GM23338 (cell line): ENCODE measurements at regions not wholly inside any gene's neighbourhood (a gene's known extent, or its start where the extent isn't known, plus 50 kb on each side); places are given as distances from the start of the nearest gene placed in this dataset.

ENCODE experiments used
- ATAC-seq: fragments of 200-7000 bp; cut with Tn5 transposase; 3 replicates; pipeline ENCODE4 v1.9.1; 2020
- DNase-seq: peaks from one replicate; pipeline ENCODE4 v3.0.0-alpha.2; 2015; ENCODE audit warnings: low spot score
- H2AFZ ChIP-seq: fragments of 200-600 bp; sonication (generic); 2 replicates; pipeline ENCODE4 v1.8.0; 2016; ENCODE audit warnings: antibody characterized with exemption, mild to moderate bottlenecking, moderate library complexity
- H3F3A ChIP-seq: fragments of 200-600 bp; sonication (generic); replicated peaks from 2 replicates; pipeline ENCODE4 v1.8.0; 2017; ENCODE audit warnings: antibody characterized with exemption, mixed run types, low read depth
- H3K27ac ChIP-seq: fragments of 200-600 bp; sonication (generic); 2 replicates; pipeline ENCODE4 v1.6.1; 2016; ENCODE audit warnings: low read depth
- H3K27me3 ChIP-seq: fragments of 200-600 bp; sonication (generic); 2 replicates; pipeline ENCODE4 v1.8.0; 2016; ENCODE audit warnings: mild to moderate bottlenecking, mixed run types, moderate library complexity; ENCODE audit not compliant: insufficient read depth
- H3K36me3 ChIP-seq: fragments of 200-600 bp; sonication (generic); 2 replicates; pipeline ENCODE4 v1.8.0; 2016; ENCODE audit warnings: mild to moderate bottlenecking; ENCODE audit not compliant: insufficient read depth
- H3K4me1 ChIP-seq: fragments of 200-600 bp; sonication (generic); 2 replicates; pipeline ENCODE4 v1.8.0; 2016; ENCODE audit warnings: mild to moderate bottlenecking, moderate library complexity; ENCODE audit not compliant: insufficient read depth
- H3K4me2 ChIP-seq: fragments of 200-600 bp; sonication (generic); 2 replicates; pipeline ENCODE4 v1.7.1; 2017; ENCODE audit warnings: mixed run types
- H3K4me3 ChIP-seq: fragments of 200-600 bp; sonication (generic); 2 replicates; pipeline ENCODE4 v1.6.1; 2016; ENCODE audit warnings: mixed run types
- H3K79me2 ChIP-seq: fragments of 200-600 bp; sonication (generic); replicated peaks from 2 replicates; pipeline ENCODE4 v1.8.0; 2017; ENCODE audit warnings: mild to moderate bottlenecking; ENCODE audit not compliant: insufficient read depth
- H3K9me2 ChIP-seq: fragments of 200-600 bp; sonication (generic); 2 replicates; pipeline ENCODE4 v1.8.0; 2017; ENCODE audit not compliant: insufficient read depth
- H4K20me1 ChIP-seq: fragments of 200-600 bp; sonication (generic); replicated peaks from 2 replicates; pipeline ENCODE4 v1.8.0; 2017; ENCODE audit warnings: mild to moderate bottlenecking; ENCODE audit not compliant: insufficient read depth
- H3K27ac Mint-ChIP-seq: 2 replicates; pipeline ENCODE4 v1.8.0; 2020; ENCODE audit warnings: inconsistent platforms, mild to moderate bottlenecking, moderate library complexity, mixed read lengths
- H3K27me3 Mint-ChIP-seq: 3 replicates; pipeline ENCODE4 v1.8.0; 2022; ENCODE audit warnings: low read depth, mild to moderate bottlenecking, moderate library complexity, mixed read lengths, inconsistent platforms; ENCODE audit not compliant: insufficient read depth, poor library complexity
- H3K36me3 Mint-ChIP-seq: 3 replicates; pipeline ENCODE4 v1.8.0; 2021; ENCODE audit warnings: low read depth, mild to moderate bottlenecking, inconsistent platforms, moderate library complexity, mixed read lengths
- H3K4me1 Mint-ChIP-seq: 3 replicates; pipeline ENCODE4 v1.8.0; 2020; ENCODE audit warnings: mild to moderate bottlenecking, inconsistent platforms, mixed read lengths
- H3K4me3 Mint-ChIP-seq: 3 replicates; pipeline ENCODE4 v1.8.0; 2021; ENCODE audit warnings: moderate library complexity, mild to moderate bottlenecking, inconsistent platforms, mixed read lengths
- H3K9me3 Mint-ChIP-seq: 3 replicates; pipeline ENCODE4 v1.8.0; 2020; ENCODE audit warnings: moderate library complexity, mild to moderate bottlenecking, inconsistent platforms, mixed read lengths
- EZH2 ChIP-seq: fragments of 200-600 bp; sonication (generic); IDR thresholded peaks from one replicate; pipeline ENCODE4 v1.8.0; 2017; ENCODE audit warnings: antibody characterized with exemption, mild to moderate bottlenecking, low read depth; ENCODE audit not compliant: unreplicated experiment
- ZNF331 ChIP-seq: fragments of 250-450 bp; sonication (Bioruptor Pico); IDR thresholded peaks from 2 replicates; pipeline ENCODE4 v1.5.0; 2020; ENCODE audit warnings: low read depth, mild to moderate bottlenecking, moderate library complexity
- TF ChIP-seq, protein P1 (sequence below): IDR thresholded peaks from 2 replicates; pipeline ENCODE4 v1.6.1; 2016; ENCODE audit warnings: antibody characterized with exemption
- TF ChIP-seq, protein P2 (sequence below): IDR thresholded peaks from one replicate; pipeline ENCODE4 v1.6.1; 2018; ENCODE audit warnings: antibody characterized with exemption; ENCODE audit not compliant: unreplicated experiment
- TF ChIP-seq, protein P3 (sequence below), 2 experiments: fragments of 200-600 bp in 1 of 2; sonication (generic) in 1 of 2; conservative IDR thresholded peaks; 2 replicates each; pipeline versions ENCODE4 v1.5.1 to v1.6.1; 2016 to 2017; ENCODE audit warnings: antibody characterized with exemption in 2 of 2, low read depth in 2 of 2, mild to moderate bottlenecking in 2 of 2, moderate library complexity in 1 of 2

DNA sequence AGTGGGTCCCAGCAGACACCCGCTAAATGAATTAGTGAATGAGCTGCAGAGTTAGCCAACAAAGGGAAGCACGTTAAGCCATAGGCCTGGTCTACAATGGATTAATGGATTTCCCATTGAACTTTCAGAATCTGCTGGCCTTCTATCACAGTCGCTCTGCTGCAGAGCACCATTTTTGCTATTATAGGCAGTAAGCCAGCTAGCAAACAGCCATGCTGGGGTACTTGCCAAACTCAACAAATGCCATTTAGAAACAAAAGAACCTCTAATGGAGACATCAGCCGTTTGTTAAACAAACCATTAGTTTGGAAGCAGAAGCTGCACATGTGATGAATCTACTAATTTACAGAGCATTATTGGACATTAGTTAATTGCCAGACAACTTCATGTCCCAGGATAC, 181.1 kb upstream of the STXBP6 start:
- Histone ChIP-seq H2AFZ (no peak overlapping the region), H4K20me1 (no peaks in the 10 kb centered on the region), H3K9me2 (no peaks in the 10 kb centered on the region), H3K36me3 (peaks cover 3% of the 10 kb centered on the region), H3F3A (no peaks in the 10 kb centered on the region), H3K27ac (no peak overlapping the region), H3K4me2 (no peak overlapping the region), H3K4me1 (no peaks in the 10 kb centered on the region), H3K4me3 (no peak overlapping the region), H3K79me2 (no peaks in the 10 kb centered on the region), H3K27me3 (no peaks in the 10 kb centered on the region)
- no peak for ATAC-seq
- Mint-ChIP-seq H3K36me3 (peaks cover 14% of the 10 kb centered on the region; the same call in 1 of the 3 replicates), H3K4me3 (no peak overlapping the region), H3K4me1 (no peaks in the 10 kb centered on the region; the same call in 2 of the 3 replicates), H3K9me3 (peaks cover 12% of the 10 kb centered on the region), H3K27ac (no peak overlapping the region), H3K27me3 (no peaks in the 10 kb centered on the region)
- TF ChIP-seq, protein P1, sequence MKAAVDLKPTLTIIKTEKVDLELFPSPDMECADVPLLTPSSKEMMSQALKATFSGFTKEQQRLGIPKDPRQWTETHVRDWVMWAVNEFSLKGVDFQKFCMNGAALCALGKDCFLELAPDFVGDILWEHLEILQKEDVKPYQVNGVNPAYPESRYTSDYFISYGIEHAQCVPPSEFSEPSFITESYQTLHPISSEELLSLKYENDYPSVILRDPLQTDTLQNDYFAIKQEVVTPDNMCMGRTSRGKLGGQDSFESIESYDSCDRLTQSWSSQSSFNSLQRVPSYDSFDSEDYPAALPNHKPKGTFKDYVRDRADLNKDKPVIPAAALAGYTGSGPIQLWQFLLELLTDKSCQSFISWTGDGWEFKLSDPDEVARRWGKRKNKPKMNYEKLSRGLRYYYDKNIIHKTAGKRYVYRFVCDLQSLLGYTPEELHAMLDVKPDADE: no peak
- TF ChIP-seq EZH2: no peak
- TF ChIP-seq, protein P2, sequence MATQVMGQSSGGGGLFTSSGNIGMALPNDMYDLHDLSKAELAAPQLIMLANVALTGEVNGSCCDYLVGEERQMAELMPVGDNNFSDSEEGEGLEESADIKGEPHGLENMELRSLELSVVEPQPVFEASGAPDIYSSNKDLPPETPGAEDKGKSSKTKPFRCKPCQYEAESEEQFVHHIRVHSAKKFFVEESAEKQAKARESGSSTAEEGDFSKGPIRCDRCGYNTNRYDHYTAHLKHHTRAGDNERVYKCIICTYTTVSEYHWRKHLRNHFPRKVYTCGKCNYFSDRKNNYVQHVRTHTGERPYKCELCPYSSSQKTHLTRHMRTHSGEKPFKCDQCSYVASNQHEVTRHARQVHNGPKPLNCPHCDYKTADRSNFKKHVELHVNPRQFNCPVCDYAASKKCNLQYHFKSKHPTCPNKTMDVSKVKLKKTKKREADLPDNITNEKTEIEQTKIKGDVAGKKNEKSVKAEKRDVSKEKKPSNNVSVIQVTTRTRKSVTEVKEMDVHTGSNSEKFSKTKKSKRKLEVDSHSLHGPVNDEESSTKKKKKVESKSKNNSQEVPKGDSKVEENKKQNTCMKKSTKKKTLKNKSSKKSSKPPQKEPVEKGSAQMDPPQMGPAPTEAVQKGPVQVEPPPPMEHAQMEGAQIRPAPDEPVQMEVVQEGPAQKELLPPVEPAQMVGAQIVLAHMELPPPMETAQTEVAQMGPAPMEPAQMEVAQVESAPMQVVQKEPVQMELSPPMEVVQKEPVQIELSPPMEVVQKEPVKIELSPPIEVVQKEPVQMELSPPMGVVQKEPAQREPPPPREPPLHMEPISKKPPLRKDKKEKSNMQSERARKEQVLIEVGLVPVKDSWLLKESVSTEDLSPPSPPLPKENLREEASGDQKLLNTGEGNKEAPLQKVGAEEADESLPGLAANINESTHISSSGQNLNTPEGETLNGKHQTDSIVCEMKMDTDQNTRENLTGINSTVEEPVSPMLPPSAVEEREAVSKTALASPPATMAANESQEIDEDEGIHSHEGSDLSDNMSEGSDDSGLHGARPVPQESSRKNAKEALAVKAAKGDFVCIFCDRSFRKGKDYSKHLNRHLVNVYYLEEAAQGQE: no peak
- no peak for DNase-seq

DNA sequence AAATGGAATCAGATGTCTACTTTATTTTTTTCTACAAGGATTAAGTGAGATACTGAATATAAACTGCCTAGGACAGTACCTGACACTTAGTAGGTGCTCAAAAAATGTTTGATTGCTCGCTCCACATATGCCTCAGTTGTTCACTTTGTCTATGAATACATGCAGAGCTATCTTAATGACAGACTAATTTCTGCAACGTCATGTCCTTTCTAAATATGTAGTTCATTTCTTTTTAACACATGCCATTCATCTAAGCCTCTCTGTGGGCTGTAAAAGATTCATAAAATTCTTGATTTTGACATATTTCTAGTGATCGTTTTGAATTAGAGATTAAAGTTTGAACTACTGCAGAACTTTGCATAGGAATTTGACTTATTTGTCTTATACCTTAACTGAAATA, 176.3 kb upstream of the STXBP6 start:
- no peaks in the 10 kb centered on the region for H3K27me3 Mint-ChIP-seq
- Histone ChIP-seq H3K27me3 (no peaks in the 10 kb centered on the region), H3K4me1 (no peaks in the 10 kb centered on the region), H3K4me3 (no peak overlapping the region), H3K9me2 (no peaks in the 10 kb centered on the region), H2AFZ (no peak overlapping the region), H3K4me2 (no peak overlapping the region), H3F3A (no peaks in the 10 kb centered on the region), H3K79me2 (no peaks in the 10 kb centered on the region), H3K27ac (no peak overlapping the region), H3K36me3 (peaks cover 3% of the 10 kb centered on the region), H4K20me1 (no peaks in the 10 kb centered on the region)
- H3K9me3 Mint-ChIP-seq: peaks cover 12% of the 10 kb centered on the region
- ATAC-seq (no peak), DNase-seq (no peak)
- H3K4me3 Mint-ChIP-seq: no peak overlapping the region
- no peak overlapping the region for H3K27ac Mint-ChIP-seq
- H3K4me1 Mint-ChIP-seq: no peaks in the 10 kb centered on the region; the same call in 2 of the 3 replicates
- TF ChIP-seq EZH2: no peak
- TF ChIP-seq ZNF331 (CRISPR knock-in tag): no peak
- TF ChIP-seq, protein P3, sequence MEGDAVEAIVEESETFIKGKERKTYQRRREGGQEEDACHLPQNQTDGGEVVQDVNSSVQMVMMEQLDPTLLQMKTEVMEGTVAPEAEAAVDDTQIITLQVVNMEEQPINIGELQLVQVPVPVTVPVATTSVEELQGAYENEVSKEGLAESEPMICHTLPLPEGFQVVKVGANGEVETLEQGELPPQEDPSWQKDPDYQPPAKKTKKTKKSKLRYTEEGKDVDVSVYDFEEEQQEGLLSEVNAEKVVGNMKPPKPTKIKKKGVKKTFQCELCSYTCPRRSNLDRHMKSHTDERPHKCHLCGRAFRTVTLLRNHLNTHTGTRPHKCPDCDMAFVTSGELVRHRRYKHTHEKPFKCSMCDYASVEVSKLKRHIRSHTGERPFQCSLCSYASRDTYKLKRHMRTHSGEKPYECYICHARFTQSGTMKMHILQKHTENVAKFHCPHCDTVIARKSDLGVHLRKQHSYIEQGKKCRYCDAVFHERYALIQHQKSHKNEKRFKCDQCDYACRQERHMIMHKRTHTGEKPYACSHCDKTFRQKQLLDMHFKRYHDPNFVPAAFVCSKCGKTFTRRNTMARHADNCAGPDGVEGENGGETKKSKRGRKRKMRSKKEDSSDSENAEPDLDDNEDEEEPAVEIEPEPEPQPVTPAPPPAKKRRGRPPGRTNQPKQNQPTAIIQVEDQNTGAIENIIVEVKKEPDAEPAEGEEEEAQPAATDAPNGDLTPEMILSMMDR (conservative IDR thresholded peaks at IDR 0.05; ENCODE audit: low read depth in 2 of 2): no peak
- peaks cover 14% of the 10 kb centered on the region; the same call in 1 of the 3 replicates for H3K36me3 Mint-ChIP-seq
